ACHN (cell line): ENCODE measurements at regions not wholly inside any gene's neighbourhood (a gene's known extent, or its start where the extent isn't known, plus 50 kb on each side); places are given as distances from the start of the nearest gene placed in this dataset.

Experiments used
- DNase-seq: peaks from one replicate; pipeline ENCODE4 v3.0.0-alpha.2; 2015
- in situ Hi-C: cut with HindIII; loops from 2 replicates; pipeline ENCODE4 v1.10.0; 2017; ENCODE audit warnings: low sequenced_read_pairs, low pct_ligation_motif_present, low pct_unique_long_range_greater_than_20kb

DNA sequence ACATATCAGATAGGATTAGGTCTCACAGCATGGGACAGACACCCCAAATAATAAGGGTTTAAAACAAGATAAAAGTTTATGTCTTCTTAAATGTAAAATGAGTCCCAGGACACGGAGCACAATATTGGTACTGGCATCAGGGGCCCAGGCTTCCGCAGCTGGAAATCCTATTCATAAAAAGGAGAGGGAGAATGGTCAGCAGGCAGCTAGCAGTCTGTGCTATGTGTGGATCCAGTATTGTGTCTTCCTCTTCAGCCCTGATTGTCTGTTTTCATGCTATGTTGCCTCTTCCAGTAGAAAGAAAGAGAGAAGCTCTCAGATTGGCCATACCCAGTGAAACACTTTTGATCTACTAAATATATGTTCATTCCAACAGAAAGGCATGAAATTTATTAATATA is 319.3 kb upstream of the SLCO3A1 start:
- no peak for DNase-seq
- in situ Hi-C loops = no loop called here

DNA sequence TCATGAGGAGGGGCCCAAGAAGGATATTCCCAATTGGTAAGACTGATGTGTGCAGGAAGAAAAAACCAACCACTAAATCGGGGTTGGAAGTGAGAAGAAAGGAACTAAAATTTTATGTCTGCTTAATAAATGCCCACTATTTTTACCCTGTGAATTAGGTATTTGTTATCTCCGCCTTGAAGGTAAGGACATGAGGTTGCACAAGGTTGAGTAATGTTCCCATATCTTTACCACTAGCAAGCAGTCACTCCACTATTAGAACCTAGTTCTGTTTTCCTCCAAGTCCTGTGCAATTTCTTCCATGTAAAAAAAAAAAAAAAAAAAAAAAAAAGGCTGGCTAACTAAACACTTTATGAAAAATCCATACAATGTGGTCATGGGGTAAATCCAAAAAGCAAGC is 318.5 kb upstream of the SLCO3A1 start:
- in situ Hi-C loops = no loop called here
- no peak for DNase-seq

DNA sequence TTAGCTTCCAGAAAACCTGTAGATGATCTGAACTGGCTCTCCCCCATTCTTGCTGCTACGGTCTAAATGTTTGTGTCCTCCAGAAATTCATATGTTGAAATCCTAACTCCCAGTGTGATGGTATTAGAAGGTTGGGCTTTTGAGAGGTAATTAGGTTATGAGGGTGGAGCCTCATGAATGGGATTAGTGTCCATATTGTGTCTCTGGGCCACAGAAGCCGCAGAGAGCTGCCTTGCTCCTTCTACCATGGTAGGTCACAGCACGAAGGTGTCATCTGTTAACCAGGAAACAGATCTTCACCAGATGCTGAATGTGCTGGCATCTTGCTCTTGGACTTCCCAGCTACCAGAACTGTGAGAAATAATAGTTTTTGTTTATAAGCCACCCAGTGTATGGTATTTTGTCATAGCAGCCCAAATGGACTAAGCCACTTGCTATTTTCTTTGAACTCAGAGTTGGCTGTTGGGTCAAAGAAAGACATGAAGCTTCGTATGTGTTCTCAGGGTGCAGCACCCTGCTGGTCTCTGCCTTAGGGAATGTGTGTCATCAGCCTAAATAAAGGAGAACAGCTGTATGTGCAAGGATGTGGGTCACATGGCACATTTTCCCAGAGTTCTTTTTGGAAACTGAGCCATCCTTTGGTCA is 317.5 kb upstream of the SLCO3A1 start:
- DNase-seq = no peak
- in situ Hi-C loops = no loop called here

DNA sequence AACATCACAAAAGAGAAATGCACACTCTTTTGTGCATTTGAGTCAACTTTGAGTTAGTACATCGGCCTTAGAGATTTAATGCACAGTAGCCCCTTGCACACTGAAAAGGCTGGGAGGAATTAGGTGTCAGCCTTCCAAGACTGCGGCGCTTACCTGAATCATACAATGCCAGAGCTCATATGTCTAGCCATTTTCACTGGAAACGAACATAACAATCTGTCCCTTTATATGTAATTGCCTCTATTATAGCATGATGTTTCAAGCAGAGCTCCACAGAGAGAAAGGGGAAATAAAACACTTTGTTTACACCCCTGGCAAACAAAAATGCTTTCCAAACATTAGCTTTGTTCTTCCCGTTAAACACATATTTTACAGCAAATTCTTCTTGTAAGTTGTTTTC is 315.7 kb upstream of the SLCO3A1 start:
- in situ Hi-C loops = no loop called here
- no peak for DNase-seq

DNA sequence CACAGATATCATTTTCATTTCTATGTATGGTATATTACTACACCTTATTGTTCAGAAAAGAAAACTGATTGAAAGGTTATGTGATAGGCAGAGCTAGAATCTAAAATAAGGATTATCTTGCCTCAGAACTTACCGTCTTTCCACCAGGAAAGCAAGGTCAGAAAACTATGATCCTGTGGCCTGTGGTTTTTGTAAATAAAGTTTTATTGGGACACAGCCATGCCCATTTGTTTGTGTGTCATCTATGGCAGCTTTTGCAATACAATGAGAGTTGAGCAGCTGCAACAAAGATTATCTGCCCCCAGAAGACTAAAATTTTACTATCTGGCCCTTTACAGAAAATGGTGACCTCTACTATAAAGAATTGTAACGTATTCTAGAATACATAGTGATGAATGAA is 314.7 kb upstream of the SLCO3A1 start:
- in situ Hi-C loops = no loop called here

DNA sequence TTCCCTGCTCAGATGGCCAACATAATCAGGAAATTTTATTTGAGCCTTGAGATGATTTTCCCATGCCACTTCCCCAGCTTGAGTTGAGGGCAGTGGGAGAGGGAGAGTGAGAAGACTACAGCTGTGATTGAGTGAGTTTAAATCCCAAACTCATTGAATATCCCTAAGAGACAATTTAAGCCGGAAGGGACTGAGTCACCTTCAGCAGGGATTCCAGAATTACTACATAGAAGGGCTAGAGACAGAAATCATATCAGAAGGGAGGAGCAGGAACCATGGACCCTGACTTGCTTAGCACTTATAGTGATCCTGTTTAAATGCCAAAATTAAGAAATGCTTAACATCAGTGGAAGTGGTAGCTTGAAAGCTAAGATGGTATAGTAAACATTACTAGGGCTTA is 312.2 kb upstream of the SLCO3A1 start:
- DNase-seq = no peak
- in situ Hi-C loops = no loop called here

More for the DNA sequence above, 314.7 kb upstream of the SLCO3A1 start:
- no peak for DNase-seq

DNA sequence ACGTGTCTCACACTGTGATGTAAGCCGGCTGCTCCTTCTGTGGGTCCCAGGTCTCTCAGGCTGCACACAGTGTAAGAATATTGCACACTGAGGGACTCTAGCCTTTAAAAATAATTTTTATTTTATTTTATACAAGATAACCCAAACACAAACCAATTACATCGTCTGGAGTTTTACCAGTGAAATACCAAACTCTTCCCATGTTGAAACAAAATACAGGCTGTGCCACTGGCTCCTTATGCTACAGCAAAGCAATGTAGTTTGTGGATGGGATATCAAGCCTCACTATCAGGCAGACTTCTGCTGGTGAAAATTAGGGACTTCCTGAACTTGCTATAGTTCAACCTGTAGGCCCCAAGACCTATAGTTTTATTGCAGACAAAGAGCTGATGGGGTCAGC is 311.3 kb upstream of the SLCO3A1 start:
- DNase-seq = no peak
- in situ Hi-C loops = no loop called here

DNA sequence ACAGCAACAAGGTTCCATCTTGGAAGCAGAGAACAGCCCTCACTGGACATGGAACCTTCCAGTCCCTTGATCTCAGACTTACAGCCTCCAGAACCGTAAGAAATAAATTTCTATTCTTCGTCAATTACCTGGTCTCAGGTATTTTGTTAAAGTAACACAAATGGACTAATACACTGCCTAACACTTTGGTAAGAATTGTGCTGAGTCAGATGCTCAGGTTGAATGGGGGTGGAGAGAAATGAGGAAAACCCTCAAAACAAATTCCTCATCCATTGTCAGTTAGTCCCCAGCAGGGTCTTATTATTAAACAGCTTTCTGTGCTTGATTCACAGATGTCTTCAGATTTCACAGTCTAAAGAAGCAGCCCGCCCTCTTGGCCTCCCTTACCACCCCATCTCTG is 306.2 kb upstream of the SLCO3A1 start:
- in situ Hi-C loops = no loop called here
- no peak for DNase-seq

DNA sequence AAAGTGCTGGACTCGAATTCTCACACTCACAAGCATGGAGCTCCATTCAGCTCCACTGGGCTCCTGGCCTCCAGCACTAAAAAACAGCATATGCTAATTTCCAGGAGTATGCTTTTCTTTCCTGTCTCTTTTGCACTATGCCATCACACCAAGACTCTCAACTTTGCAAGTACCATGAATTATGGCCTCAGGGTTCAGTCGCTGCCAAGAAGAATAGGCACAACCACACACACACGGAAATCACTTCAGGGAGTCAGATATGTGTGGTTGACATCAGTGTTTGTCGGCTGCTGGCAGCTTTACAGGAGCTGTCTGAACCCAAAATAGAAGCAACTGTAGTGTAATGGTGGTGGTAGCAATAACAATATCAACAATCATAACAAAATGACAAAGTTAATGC is 305.0 kb upstream of the SLCO3A1 start:
- in situ Hi-C loops = no loop called here
- DNase-seq = no peak

DNA sequence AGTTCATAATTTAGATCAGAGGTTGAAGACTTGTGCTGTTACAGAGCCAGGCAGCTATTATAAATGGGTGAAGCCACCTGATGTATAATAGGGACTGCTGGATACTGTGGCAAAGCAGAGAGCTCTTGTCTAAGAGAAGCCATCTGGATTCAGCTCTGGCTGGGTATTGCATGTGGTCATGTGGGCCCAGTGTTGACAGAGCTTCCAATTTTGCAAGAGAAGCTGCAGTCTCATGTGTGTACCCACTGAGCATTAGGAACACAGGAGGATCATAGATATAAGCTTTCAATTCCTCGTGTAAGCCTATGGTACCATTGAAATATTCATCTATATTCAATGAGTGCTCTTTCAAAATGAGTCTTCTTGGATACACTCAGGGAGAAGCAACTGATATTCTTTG is 303.9 kb upstream of the SLCO3A1 start:
- in situ Hi-C loops = no loop called here
- DNase-seq = no peak

DNA sequence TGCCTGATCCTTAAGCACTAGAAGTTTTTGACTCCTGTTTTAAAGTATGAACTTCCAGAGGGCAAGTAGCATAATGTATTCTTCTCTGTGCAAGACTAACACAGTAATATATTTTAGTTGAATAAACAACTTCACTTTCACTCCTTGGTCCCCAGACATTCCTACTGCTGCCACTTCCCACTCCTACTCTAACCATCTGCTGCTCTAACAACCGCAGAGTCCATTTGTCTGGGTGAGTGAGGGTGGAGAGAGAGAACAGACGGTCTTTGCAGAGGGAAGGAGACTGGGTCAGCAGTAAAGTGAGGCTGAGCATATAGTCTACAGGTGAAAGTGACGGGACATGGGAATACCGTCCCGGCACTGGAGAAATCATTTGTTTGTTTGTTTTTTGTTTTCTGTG is 301.0 kb upstream of the SLCO3A1 start:
- in situ Hi-C loops = no loop called here

DNA sequence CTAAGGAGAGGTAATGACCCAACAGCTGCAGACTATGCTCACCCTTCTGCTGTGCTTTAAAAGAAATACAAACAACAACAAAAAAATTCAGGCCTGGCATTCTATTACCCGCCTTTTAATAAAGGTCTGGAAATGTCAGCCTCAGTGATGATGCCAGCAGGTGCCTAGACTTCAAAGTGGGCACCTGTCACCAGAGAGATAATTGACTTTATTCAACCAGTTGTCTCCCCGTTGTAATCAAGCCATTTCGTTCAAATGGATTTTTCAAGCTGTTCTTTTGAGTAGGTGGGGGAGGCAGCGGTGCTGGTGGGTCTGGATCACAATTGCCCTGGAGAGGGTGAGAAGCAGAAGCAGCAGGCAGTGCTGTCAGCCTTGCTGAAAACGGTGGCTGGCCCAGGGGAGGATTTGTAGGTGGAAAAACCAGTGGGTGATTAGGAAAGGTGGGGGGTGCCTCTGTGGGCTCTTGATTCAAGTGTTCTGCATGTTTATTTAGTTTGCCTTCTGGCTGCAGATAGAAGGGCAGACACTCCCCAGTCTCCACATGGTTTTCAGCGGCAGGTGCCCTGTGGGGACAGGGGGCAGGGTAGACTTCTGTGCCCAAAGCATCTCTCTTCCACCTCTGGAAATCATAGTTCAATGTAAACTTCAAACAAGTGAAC is 300.2 kb upstream of the SLCO3A1 start:
- no peak for DNase-seq
- in situ Hi-C loops = no loop called here

More for the DNA sequence above, 301.0 kb upstream of the SLCO3A1 start:
- DNase-seq = no peak

DNA sequence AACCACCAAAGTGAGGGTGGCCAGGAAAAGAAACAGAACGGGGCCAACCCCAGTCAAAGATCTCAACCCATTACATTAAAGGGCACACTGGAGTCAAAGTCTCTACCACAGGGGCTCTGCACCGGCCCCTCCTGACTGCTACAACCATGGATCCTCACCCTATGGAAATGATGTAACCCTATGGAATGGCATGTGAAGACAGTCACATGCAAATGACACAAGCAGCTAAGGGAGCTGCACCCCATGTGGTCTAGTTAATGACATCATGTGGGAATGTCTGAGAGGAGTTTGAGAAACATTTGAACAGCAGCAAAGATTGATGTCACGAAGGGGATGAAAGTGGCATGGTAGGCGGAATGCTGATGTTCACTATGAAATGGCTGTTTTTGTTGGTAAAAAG is 298.2 kb upstream of the SLCO3A1 start:
- in situ Hi-C loops = no loop called here
- DNase-seq = no peak

DNA sequence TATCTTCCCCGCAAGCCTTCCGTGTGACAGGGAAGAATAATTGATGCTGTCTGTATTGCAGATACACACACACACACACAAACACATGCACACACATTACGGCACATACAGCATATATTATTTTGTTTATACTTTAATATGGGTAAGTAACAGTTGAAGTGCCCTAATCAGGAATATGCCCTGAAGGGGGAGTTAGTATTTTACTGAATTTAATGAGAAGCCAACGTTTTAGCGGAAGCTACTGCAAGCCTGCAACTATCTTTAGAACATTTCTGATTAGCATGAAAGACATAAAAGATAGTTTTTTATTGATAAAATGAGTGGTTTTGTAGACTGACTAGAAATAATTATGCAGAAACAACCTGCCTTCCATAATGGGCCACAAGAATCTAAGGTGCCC is 296.6 kb upstream of the SLCO3A1 start:
- DNase-seq = no peak

DNA sequence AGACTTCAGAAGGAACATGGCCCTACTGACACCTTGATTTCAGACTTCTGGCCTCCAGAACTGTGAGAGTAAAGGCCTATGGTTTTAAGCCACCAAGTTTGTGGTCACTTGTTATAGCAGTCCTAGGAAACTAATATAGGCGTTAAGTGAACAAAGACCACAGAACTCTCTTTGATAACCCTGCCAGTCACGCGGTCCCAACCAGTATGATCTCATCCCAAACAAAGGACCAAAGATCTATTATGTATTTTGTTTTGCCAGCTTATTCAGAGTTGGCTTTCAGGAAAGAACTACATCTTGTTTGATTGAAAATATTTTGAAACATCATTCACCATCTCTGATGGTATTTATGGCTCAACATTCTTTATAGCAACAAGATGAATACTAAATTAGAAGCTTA is 294.4 kb upstream of the SLCO3A1 start:
- in situ Hi-C loops = no loop called here
- DNase-seq = no peak

More for the DNA sequence above, 296.6 kb upstream of the SLCO3A1 start:
- in situ Hi-C loops = no loop called here

DNA sequence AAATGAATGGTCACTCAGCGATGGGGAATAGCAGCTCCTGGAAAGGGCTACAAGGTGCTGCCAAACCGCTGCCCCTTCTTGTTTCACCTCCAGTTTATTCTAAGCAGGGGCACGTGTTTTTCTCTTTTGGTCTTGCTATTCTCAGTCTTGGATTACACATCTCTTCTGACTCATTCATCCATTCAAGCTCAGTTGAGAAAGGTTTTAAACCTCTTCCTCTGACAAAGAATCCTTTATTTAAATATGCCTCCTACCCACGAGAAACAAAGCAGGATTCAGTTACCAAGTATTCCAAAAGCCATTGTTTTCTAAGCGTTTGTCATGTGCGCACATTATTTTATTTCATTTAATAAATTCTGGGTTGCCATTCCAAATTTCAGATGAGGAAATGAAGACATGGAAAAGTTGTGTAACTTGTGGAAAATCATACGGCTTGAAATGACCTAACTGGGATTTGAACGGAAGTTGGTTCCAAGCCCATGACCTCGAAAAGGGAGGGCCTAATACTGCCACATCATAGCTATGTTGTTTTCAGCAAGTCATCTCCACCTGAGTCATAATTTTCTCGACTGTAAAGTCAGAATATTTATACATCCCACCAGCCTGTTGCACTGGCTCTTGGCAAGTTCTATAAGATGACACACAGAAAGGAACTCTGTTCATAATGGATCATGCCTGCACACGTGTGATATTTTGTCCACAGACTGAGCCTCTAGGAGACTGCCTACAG is 292.0 kb upstream of the SLCO3A1 start:
- peak; percentile 30 for DNase-seq
- in situ Hi-C loops = no loop called here

DNA sequence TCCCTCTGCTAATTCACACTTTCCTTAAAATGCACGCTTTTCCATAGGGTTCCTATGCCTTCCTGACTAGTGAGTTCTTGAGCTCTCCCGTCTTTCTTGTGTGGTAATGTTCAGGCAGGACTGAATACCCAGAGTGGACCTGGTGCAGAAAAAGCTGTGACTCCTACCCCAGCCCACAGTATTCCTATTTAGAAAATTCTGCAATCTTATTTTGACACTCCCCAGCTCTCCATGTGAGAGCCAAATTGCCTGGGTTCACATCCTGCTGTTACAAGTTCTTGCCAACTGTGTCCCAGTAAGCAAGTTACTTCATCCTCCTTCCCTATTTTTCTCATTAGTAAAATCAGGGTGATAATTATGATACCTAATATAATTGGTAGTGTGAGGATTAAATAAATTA is 290.8 kb upstream of the SLCO3A1 start:
- DNase-seq = no peak
- in situ Hi-C loops = no loop called here

DNA sequence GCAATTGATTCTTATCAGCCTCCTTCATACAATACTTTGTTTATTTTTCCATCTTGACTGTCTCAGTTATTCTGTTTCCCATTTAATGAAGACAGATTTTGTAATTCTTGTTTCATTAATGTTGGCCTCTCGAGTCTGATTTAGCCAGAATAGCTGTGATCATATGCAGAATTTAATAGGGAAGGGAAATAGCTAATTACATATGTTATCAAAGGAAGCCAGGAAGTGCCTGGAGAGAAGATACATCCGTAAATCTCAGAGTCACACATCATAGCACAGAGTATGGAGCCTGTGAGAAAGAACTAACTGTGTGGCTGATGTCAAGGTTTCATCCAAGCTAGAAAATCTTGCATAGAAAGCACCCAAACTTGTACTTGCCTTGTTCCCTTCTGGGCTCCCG is 288.9 kb upstream of the SLCO3A1 start:
- in situ Hi-C loops = no loop called here
- DNase-seq = no peak

DNA sequence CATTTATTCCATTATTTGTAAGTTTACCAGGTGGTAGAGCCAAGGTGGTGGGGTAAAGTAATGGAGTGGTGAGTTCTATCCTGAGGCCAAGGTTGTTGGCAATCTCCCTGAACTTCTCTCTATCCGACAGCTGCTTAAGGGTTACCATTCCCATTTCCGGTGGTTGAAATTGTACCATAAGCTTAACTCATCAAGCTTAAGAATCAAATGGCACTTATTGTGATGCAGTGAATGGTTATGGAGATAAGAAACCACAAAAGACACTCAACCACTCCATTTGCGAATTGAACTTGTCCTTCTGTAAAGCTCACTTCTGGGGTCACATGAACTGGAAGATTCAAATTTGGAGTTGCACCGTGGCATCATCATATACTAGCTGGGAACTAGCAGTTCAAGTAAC is 287.4 kb upstream of the SLCO3A1 start:
- no peak for DNase-seq
- in situ Hi-C loops = no loop called here

DNA sequence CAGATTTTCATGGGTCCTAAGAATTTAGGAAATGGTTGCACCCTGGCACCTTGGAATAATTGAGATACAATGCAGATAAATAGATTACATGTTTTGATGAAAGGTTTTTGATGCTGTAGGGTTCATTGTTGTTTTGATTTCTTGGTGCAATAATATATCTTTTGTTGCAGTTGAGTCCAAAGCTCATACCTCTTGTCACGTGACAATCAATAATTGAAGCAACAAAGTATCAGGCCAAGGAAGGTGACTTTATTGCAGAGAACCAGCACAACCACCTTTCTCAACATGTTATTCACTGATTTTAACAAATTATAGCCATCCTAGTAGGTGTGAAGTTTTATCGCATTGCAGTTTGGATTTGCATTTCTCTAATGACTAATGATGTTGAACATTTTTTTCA is 285.5 kb upstream of the SLCO3A1 start:
- in situ Hi-C loops = no loop called here
- DNase-seq = no peak
